ENCODE measurements at regions not wholly inside any gene's neighbourhood (a gene's known extent, or its start where the extent isn't known, plus 50 kb on each side); places are given as distances from the start of the nearest gene placed in this dataset.

- TF ChIP-seq EZH2 (IDR thresholded peaks at IDR 0.05; ENCODE audit: borderline replicate concordance, low read length): no peak
- TF ChIP-seq, protein P1, sequence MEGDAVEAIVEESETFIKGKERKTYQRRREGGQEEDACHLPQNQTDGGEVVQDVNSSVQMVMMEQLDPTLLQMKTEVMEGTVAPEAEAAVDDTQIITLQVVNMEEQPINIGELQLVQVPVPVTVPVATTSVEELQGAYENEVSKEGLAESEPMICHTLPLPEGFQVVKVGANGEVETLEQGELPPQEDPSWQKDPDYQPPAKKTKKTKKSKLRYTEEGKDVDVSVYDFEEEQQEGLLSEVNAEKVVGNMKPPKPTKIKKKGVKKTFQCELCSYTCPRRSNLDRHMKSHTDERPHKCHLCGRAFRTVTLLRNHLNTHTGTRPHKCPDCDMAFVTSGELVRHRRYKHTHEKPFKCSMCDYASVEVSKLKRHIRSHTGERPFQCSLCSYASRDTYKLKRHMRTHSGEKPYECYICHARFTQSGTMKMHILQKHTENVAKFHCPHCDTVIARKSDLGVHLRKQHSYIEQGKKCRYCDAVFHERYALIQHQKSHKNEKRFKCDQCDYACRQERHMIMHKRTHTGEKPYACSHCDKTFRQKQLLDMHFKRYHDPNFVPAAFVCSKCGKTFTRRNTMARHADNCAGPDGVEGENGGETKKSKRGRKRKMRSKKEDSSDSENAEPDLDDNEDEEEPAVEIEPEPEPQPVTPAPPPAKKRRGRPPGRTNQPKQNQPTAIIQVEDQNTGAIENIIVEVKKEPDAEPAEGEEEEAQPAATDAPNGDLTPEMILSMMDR (IDR thresholded peaks at IDR 0.05; ENCODE audit: low read length): no peak
These were observed 177.9 kb upstream of the CADM1 start for GRCh38 chr11:115682101-115682500.

Measured in OCI-LY1 (cell line).